ENCODE measurements at regions not wholly inside any gene's neighbourhood (a gene's known extent, or its start where the extent isn't known, plus 50 kb on each side); places are given as distances from the start of the nearest gene placed in this dataset.

DNA sequence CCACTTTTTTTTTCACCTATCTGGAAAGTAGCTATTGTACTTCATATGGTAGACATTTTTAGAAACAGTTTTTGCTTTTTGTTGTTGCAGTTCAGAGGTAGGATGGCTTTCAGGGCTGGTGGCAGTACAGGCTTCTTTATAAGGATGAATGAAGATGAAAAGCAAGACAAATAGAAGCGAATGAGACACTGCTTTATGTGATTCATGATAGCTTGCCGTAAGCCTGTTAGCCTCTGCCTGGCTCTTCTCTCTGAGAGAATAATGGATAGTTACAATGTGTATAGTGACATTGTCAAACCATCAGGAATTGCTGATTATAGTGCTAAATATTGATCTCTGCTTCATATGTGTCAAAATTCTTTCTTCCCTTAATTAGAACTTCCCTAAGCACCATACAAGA, 173.7 kb downstream of the NR4A2 start:
- no peaks in the 10 kb centered on the region for H3K27me3 Mint-ChIP-seq (ENCODE audit: low read depth)

More for the DNA sequence above, 173.7 kb downstream of the NR4A2 start:
- H3K4ac ChIP-seq (ENCODE audit: low read depth, low read length) = no peak overlapping the region
- no peak overlapping the region for H3K18ac ChIP-seq (ENCODE audit: insufficient read length, low read depth, low read length)
- H2BK15ac ChIP-seq (ENCODE audit: low read depth, low read length) = no peak overlapping the region
- no peaks in the 10 kb centered on the region for H3K27me3 ChIP-seq (ENCODE audit: insufficient read depth, low read length)
- H2BK5ac ChIP-seq (ENCODE audit: insufficient read length, low read length) = no peak overlapping the region
- H4K20me1 ChIP-seq (ENCODE audit: control insufficient read depth, insufficient read depth, insufficient read length) = no peaks in the 10 kb centered on the region
- no peak overlapping the region for H2BK120ac ChIP-seq (ENCODE audit: low read depth, low read length, poor library complexity, severe bottlenecking)
- no peak overlapping the region for H3K23ac ChIP-seq (ENCODE audit: insufficient read length, low read depth, low read length)
- no peak overlapping the region for H3K4me2 ChIP-seq (ENCODE audit: insufficient read depth, insufficient read length, low read length)
- no peak overlapping the region for H3K14ac ChIP-seq (ENCODE audit: insufficient read depth, low read length)
- H3K9ac ChIP-seq (ENCODE audit: extremely low read depth, insufficient read length, low read length) = no peak overlapping the region
- H4K8ac ChIP-seq (replicated peaks; ENCODE audit: insufficient read length, low read depth, low read length) = no peak overlapping the region
- no peaks in the 10 kb centered on the region for H3K9me3 ChIP-seq (ENCODE audit: control insufficient read depth, low read depth, low read length)
- no peaks in the 10 kb centered on the region for H3K23me2 ChIP-seq (ENCODE audit: insufficient read length, low read depth, low read length, poor library complexity, severe bottlenecking)
- H2BK12ac ChIP-seq (ENCODE audit: insufficient read length, low read depth, low read length) = no peak overlapping the region
- H2AFZ ChIP-seq (ENCODE audit: low read length) = no peak overlapping the region
- no peak overlapping the region for H3T11ph ChIP-seq (ENCODE audit: low read length)
- H4K5ac ChIP-seq (ENCODE audit: insufficient read length, low read depth, low read length) = no peak overlapping the region
- no CpG with 5 or more reads among the region's 2 CpGs for WGBS (ENCODE audit: extremely low coverage, insufficient read length, low lambda C conversion rate)
- no peaks in the 10 kb centered on the region for H3K79me1 ChIP-seq (ENCODE audit: insufficient read depth, low read depth, low read length, poor library complexity, severe bottlenecking)
- Mint-ChIP-seq H3K27ac (no peak overlapping the region), H3K9me3 (no peaks in the 10 kb centered on the region), H3K36me3 (ENCODE audit: insufficient read depth in 1 of 3, low read depth in 3 of 3) (no peaks in the 10 kb centered on the region), H3K4me1 (peaks cover 40 to 42% of the 10 kb centered on the region in 2 experiments), H3K4me3 (no peak overlapping the region)
- no peak overlapping the region for H4K91ac ChIP-seq (ENCODE audit: insufficient read length, low read depth, low read length)
- peaks cover 3% of the 10 kb centered on the region; the same call in 1 of the 2 replicates for H3K4me1 ChIP-seq (ENCODE audit: insufficient read depth, low read length)
- no peaks in the 10 kb centered on the region for H3K79me2 ChIP-seq (ENCODE audit: insufficient read depth, low read length)
- TF ChIP-seq, protein P1, sequence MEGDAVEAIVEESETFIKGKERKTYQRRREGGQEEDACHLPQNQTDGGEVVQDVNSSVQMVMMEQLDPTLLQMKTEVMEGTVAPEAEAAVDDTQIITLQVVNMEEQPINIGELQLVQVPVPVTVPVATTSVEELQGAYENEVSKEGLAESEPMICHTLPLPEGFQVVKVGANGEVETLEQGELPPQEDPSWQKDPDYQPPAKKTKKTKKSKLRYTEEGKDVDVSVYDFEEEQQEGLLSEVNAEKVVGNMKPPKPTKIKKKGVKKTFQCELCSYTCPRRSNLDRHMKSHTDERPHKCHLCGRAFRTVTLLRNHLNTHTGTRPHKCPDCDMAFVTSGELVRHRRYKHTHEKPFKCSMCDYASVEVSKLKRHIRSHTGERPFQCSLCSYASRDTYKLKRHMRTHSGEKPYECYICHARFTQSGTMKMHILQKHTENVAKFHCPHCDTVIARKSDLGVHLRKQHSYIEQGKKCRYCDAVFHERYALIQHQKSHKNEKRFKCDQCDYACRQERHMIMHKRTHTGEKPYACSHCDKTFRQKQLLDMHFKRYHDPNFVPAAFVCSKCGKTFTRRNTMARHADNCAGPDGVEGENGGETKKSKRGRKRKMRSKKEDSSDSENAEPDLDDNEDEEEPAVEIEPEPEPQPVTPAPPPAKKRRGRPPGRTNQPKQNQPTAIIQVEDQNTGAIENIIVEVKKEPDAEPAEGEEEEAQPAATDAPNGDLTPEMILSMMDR (conservative IDR thresholded peaks at IDR 0.05) = no peak
- H3K56ac ChIP-seq (ENCODE audit: insufficient read length, low read depth, low read length) = no peak overlapping the region
- no peak overlapping the region for H2AK5ac ChIP-seq (ENCODE audit: insufficient read length, low read length)
- no peak overlapping the region for H2BK20ac ChIP-seq (ENCODE audit: low read depth, low read length, poor library complexity, severe bottlenecking)
- no peak overlapping the region for H3K27ac ChIP-seq (ENCODE audit: insufficient read length, low read depth, low read length)
- DNase-seq = no peak

Measured in H9 (cell line).